ENCODE measurements at regions not wholly inside any gene's neighbourhood (a gene's known extent, or its start where the extent isn't known, plus 50 kb on each side); places are given as distances from the start of the nearest gene placed in this dataset.
"Not testable (repeated sequence)": the region's sequence is repeated elsewhere in the genome, so short reads cannot be mapped to it uniquely, and the experiment has no call there.

- H3K27me3 Mint-ChIP-seq = no peaks in the 10 kb centered on the region
- no peaks in the 10 kb centered on the region for H3K9me3 Mint-ChIP-seq
- no peaks in the 10 kb centered on the region for H3K36me3 Mint-ChIP-seq
- no peak overlapping the region for H3K27ac Mint-ChIP-seq
- peaks cover 5% of the 10 kb centered on the region for H3K4me1 Mint-ChIP-seq (ENCODE audit: unreplicated experiment)
- no peak for TF ChIP-seq CTCF (conservative IDR thresholded peaks at IDR 0.05)
- no peak for DNase-seq (ENCODE audit: extremely low spot score, unreplicated experiment)
- no peak overlapping the region for H3K4me3 Mint-ChIP-seq
These were observed 82.0 kb upstream of the CASZ1 start for GRCh38 chr1:10878469-10878868.

GRCh38 chr1:10880063-10880462, 83.6 kb upstream of the CASZ1 start:
- no peaks in the 10 kb centered on the region for H3K27me3 Mint-ChIP-seq
- H3K9me3 Mint-ChIP-seq = no peaks in the 10 kb centered on the region
- H3K4me1 Mint-ChIP-seq (ENCODE audit: unreplicated experiment) = peaks cover 5% of the 10 kb centered on the region
- no peaks in the 10 kb centered on the region for H3K36me3 Mint-ChIP-seq
- H3K4me3 Mint-ChIP-seq = no peak overlapping the region
- no peak for DNase-seq (ENCODE audit: extremely low spot score, unreplicated experiment)
- TF ChIP-seq CTCF (conservative IDR thresholded peaks at IDR 0.05) = no peak
- H3K27ac Mint-ChIP-seq = no peak overlapping the region

GRCh38 chr1:10881046-10881445, 84.6 kb upstream of the CASZ1 start:
- Mint-ChIP-seq H3K36me3 (no peaks in the 10 kb centered on the region), H3K9me3 (no peaks in the 10 kb centered on the region), H3K4me3 (no peak overlapping the region), H3K4me1 (ENCODE audit: unreplicated experiment) (peaks cover 5% of the 10 kb centered on the region), H3K27ac (no peak overlapping the region), H3K27me3 (no peaks in the 10 kb centered on the region)
- TF ChIP-seq CTCF (conservative IDR thresholded peaks at IDR 0.05) = no peak
- no peak for DNase-seq (ENCODE audit: extremely low spot score, unreplicated experiment)

GRCh38 chr1:10882069-10882468, 85.6 kb upstream of the CASZ1 start:
- no peak for TF ChIP-seq CTCF (conservative IDR thresholded peaks at IDR 0.05)
- H3K36me3 Mint-ChIP-seq = no peaks in the 10 kb centered on the region
- H3K27me3 Mint-ChIP-seq = no peaks in the 10 kb centered on the region
- no peak for DNase-seq (ENCODE audit: extremely low spot score, unreplicated experiment)
- H3K9me3 Mint-ChIP-seq = no peaks in the 10 kb centered on the region
- H3K27ac Mint-ChIP-seq = no peak overlapping the region
- H3K4me3 Mint-ChIP-seq = no peak overlapping the region
- peaks cover 5% of the 10 kb centered on the region for H3K4me1 Mint-ChIP-seq (ENCODE audit: unreplicated experiment)

- Mint-ChIP-seq H3K4me1 (ENCODE audit: unreplicated experiment) (peaks cover 28% of the 10 kb centered on the region), H3K27me3 (peaks cover 10% of the 10 kb centered on the region)
These were observed 90.6 kb upstream of the CASZ1 start for GRCh38 chr1:10887032-10887431.

GRCh38 chr1:10888291-10888690, 91.8 kb upstream of the CASZ1 start:
- Mint-ChIP-seq H3K36me3 (no peaks in the 10 kb centered on the region), H3K27me3 (peaks cover 10% of the 10 kb centered on the region), H3K4me1 (ENCODE audit: unreplicated experiment) (peaks cover 31% of the 10 kb centered on the region), H3K9me3 (no peaks in the 10 kb centered on the region), H3K4me3 (peak overlapping the region; percentile 22), H3K27ac (no peak overlapping the region)
- peak; percentile 37 for TF ChIP-seq CTCF (conservative IDR thresholded peaks at IDR 0.05)
- DNase-seq (ENCODE audit: extremely low spot score, unreplicated experiment) = no peak

More at GRCh38 chr1:10887032-10887431, 90.6 kb upstream of the CASZ1 start:
- not testable (repeated sequence) for H3K27ac Mint-ChIP-seq; DNase-seq (ENCODE audit: extremely low spot score, unreplicated experiment); H3K9me3 Mint-ChIP-seq; H3K36me3 Mint-ChIP-seq; H3K4me3 Mint-ChIP-seq
